PC-3 (cell line): ENCODE measurements at regions not wholly inside any gene's neighbourhood (a gene's known extent, or its start where the extent isn't known, plus 50 kb on each side); places are given as distances from the start of the nearest gene placed in this dataset.

Source experiments
- ATAC-seq: fragments of 200-7000 bp; cut with Tn5 transposase; 2 replicates; pipeline ENCODE4 v1.9.1; 2020; ENCODE audit warnings: mild to moderate bottlenecking, moderate library complexity
- BruUV-seq: library from RNA; stranded (reverse); fragments of 400-500 nt; replicated peaks from 2 replicates; lab custom pipeline; 2021; lab: Mats Ljungman, UMichigan
- CTCF ChIA-PET: fragments of 300-600 bp; sonication (Branson Sonifier 250); formaldehyde crosslinking; loops from one replicate; lab custom pipeline; 2022; ENCODE audit warnings: antibody characterized with exemption; lab: Charles Lee
- POLR2A ChIA-PET: fragments of 300-600 bp; sonication (Branson Sonifier 250); formaldehyde crosslinking; loops from one replicate; lab custom pipeline; 2022; ENCODE audit warnings: antibody characterized with exemption; ENCODE audit not compliant: unreplicated experiment; lab: Charles Lee
- DNase-seq: peaks from one replicate; pipeline ENCODE4 v3.0.0-alpha.2; 2015
- H2AFZ ChIP-seq: fragments of 300-600 bp; sonication (generic); 2 replicates; pipeline ENCODE4 v1.6.0; 2016; ENCODE audit warnings: antibody characterized with exemption, low read length
- H3F3A ChIP-seq: fragments of 300-600 bp; sonication (generic); one replicate; pipeline ENCODE4 v1.6.0; 2017; ENCODE audit warnings: antibody characterized with exemption, low read length, control low read depth, mild to moderate bottlenecking; ENCODE audit not compliant: unreplicated experiment
- H3K27ac ChIP-seq: fragments of 300-600 bp; sonication (generic); 2 replicates; pipeline ENCODE4 v1.5.1; 2016; ENCODE audit warnings: mild to moderate bottlenecking, low read length
- H3K27me3 ChIP-seq: fragments of 300-600 bp; sonication (generic); 2 replicates; pipeline ENCODE4 v1.6.1; 2016; ENCODE audit warnings: low read length, mixed read lengths
- H3K36me3 ChIP-seq: fragments of 300-600 bp; sonication (generic); 2 replicates; pipeline ENCODE4 v1.6.1; 2016; ENCODE audit warnings: low read depth, mixed run types, low read length, mixed read lengths
- H3K4me1 ChIP-seq: fragments of 300-600 bp; sonication (generic); 2 replicates; pipeline ENCODE4 v1.5.1; 2016; ENCODE audit warnings: low read length; ENCODE audit not compliant: insufficient read depth
- H3K4me2 ChIP-seq: fragments of 300-600 bp; sonication (generic); 2 replicates; pipeline ENCODE4 v1.6.0; 2016; ENCODE audit warnings: low read length
- H3K4me3 ChIP-seq: fragments of 300-600 bp; sonication (generic); 2 replicates; pipeline ENCODE4 v1.5.1; 2016; ENCODE audit warnings: mild to moderate bottlenecking, low read length, mixed read lengths
- H3K79me2 ChIP-seq: fragments of 300-600 bp; sonication (generic); 2 replicates; pipeline ENCODE4 v1.6.1; 2017; ENCODE audit warnings: low read length, mixed read lengths
- H3K9ac ChIP-seq: fragments of 300-600 bp; sonication (generic); 2 replicates; pipeline ENCODE4 v1.6.0; 2016; ENCODE audit warnings: mild to moderate bottlenecking, low read length
- H3K9me2 ChIP-seq: fragments of 300-600 bp; sonication (generic); replicated peaks from 2 replicates; pipeline ENCODE4 v1.6.1; 2016; ENCODE audit warnings: mixed run types, low read length, mixed read lengths
- H3K9me3 ChIP-seq: fragments of 300-600 bp; sonication (generic); 2 replicates; pipeline ENCODE4 v1.6.1; 2016; ENCODE audit warnings: low read length, mixed read lengths
- H4K20me1 ChIP-seq: fragments of 300-600 bp; sonication (generic); 2 replicates; pipeline ENCODE4 v1.6.1; 2016; ENCODE audit warnings: low read length, mixed read lengths
- EZH2 ChIP-seq: fragments of 300-600 bp; sonication (generic); IDR thresholded peaks from one replicate; pipeline ENCODE4 v1.6.1; 2017; ENCODE audit warnings: antibody characterized with exemption, mild to moderate bottlenecking, low read length; ENCODE audit not compliant: unreplicated experiment
- EZH2phosphoT487 ChIP-seq: fragments of 300-600 bp; sonication (generic); IDR thresholded peaks from 2 replicates; pipeline ENCODE4 v1.6.1; 2018; ENCODE audit warnings: mild to moderate bottlenecking, antibody characterized with exemption, low read length, borderline replicate concordance
- intact Hi-C: fragments of 100-400 bp; cut with micrococcal nuclease; formaldehyde crosslinking; loops from 2 replicates; pipeline ENCODE4 v1.9.0; 2023
- TF ChIP-seq, protein P1 (sequence below): fragments of 300-600 bp; sonication (generic); conservative IDR thresholded peaks from 2 replicates; pipeline ENCODE4 v1.5.1; 2017; ENCODE audit warnings: antibody characterized with exemption, low read depth, mild to moderate bottlenecking, low read length

- H3K4me2 ChIP-seq = peak overlapping the region; percentile 64
- no peaks in the 10 kb centered on the region for H4K20me1 ChIP-seq
- TF ChIP-seq EZH2 = no peak
- TF ChIP-seq EZH2phosphoT487 = no peak
- TF ChIP-seq, protein P1, sequence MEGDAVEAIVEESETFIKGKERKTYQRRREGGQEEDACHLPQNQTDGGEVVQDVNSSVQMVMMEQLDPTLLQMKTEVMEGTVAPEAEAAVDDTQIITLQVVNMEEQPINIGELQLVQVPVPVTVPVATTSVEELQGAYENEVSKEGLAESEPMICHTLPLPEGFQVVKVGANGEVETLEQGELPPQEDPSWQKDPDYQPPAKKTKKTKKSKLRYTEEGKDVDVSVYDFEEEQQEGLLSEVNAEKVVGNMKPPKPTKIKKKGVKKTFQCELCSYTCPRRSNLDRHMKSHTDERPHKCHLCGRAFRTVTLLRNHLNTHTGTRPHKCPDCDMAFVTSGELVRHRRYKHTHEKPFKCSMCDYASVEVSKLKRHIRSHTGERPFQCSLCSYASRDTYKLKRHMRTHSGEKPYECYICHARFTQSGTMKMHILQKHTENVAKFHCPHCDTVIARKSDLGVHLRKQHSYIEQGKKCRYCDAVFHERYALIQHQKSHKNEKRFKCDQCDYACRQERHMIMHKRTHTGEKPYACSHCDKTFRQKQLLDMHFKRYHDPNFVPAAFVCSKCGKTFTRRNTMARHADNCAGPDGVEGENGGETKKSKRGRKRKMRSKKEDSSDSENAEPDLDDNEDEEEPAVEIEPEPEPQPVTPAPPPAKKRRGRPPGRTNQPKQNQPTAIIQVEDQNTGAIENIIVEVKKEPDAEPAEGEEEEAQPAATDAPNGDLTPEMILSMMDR = no peak
- DNase-seq = no peak
- peak overlapping the region; percentile 56; the same call in 1 of the 2 replicates for H3K9ac ChIP-seq
- no peak overlapping the region for H3K4me3 ChIP-seq
- H3K36me3 ChIP-seq = no peaks in the 10 kb centered on the region
- H3K79me2 ChIP-seq = no peaks in the 10 kb centered on the region
- H3K27me3 ChIP-seq = no peaks in the 10 kb centered on the region
- no peaks in the 10 kb centered on the region for H3K9me3 ChIP-seq
- CTCF ChIA-PET = no interaction called here
- H3K9me2 ChIP-seq = no peaks in the 10 kb centered on the region
- no peak overlapping the region for H2AFZ ChIP-seq
- ATAC-seq = no peak
- BruUV-seq = no TSS peak
- intact Hi-C loops = loop anchor here (1.0 to 5.0 kb wide), 4 partner anchors 14 to 517 kb away; partner anchors contain the start of gene TLE3
- H3K27ac ChIP-seq = peak overlapping the region; percentile 90
- POLR2A ChIA-PET = no interaction called here
- no peaks in the 10 kb centered on the region for H3F3A ChIP-seq
- H3K4me1 ChIP-seq = peaks cover 40% of the 10 kb centered on the region
These were observed 127.5 kb downstream of the RPLP1 start for GRCh38 chr15:69579950-69580618.

DNA sequence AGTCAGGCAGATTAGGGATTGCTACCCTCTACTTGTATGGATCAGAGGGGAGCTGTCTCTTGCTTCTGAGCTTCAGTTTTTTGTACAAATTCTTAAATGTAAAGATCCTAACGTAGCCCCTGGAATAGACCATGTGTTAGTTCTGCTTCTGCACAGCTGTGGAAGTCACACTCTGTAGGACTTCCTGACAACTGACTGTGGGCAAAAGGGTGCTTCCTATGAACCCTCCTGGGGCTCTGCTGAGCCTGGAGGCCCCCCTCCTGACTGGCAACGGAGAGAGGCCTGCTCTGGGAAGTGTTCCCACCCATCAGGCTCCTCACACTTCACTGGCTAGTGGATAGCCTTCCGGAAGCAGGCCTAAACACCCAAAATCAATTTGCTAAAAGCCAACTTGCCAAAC, 131.0 kb downstream of the RPLP1 start:
- Histone ChIP-seq H3K4me3 (no peak overlapping the region), H3K79me2 (no peaks in the 10 kb centered on the region), H3K4me1 (peaks cover 21% of the 10 kb centered on the region), H3K36me3 (no peaks in the 10 kb centered on the region), H2AFZ (no peak overlapping the region), H3K4me2 (no peak overlapping the region), H3K9me3 (no peaks in the 10 kb centered on the region), H3K27me3 (no peaks in the 10 kb centered on the region), H4K20me1 (no peaks in the 10 kb centered on the region), H3F3A (no peaks in the 10 kb centered on the region), H3K27ac (no peak overlapping the region), H3K9me2 (no peaks in the 10 kb centered on the region), H3K9ac (no peak overlapping the region)
- ChIA-PET POLR2A (no interaction called here), CTCF (no interaction called here)
- ATAC-seq (no peak), DNase-seq (no peak)
- no TSS peak for BruUV-seq
- intact Hi-C loops = no loop called here
- TF ChIP-seq EZH2 = no peak
- TF ChIP-seq, protein P1 = no peak

GRCh38 chr15:69585937-69586336, 133.3 kb downstream of the RPLP1 start:
- POLR2A ChIA-PET = no interaction called here
- H3K9me2 ChIP-seq = no peaks in the 10 kb centered on the region
- ATAC-seq (no peak), DNase-seq (no peak)
- no peak overlapping the region for H3K27ac ChIP-seq
- H3F3A ChIP-seq = no peaks in the 10 kb centered on the region
- CTCF ChIA-PET = interaction anchor here (0.5 kb wide), 1 partner anchor 882 kb away, joined by 3 read pairs; no protein-coding TSS in a partner anchor
- no peaks in the 10 kb centered on the region for H3K27me3 ChIP-seq
- no peak overlapping the region for H2AFZ ChIP-seq
- H3K4me3 ChIP-seq = no peak overlapping the region
- no peaks in the 10 kb centered on the region for H3K36me3 ChIP-seq
- intact Hi-C loops = no loop called here
- BruUV-seq = no TSS peak
- no peak overlapping the region for H3K4me2 ChIP-seq
- peaks cover 17% of the 10 kb centered on the region for H3K4me1 ChIP-seq
- no peaks in the 10 kb centered on the region for H3K9me3 ChIP-seq
- H3K9ac ChIP-seq = no peak overlapping the region
- TF ChIP-seq EZH2phosphoT487 (no peak), EZH2 (no peak)
- TF ChIP-seq, protein P1 = no peak
- H4K20me1 ChIP-seq = no peaks in the 10 kb centered on the region
- H3K79me2 ChIP-seq = no peaks in the 10 kb centered on the region
